HG02610 (cell line): ENCODE measurements at regions not wholly inside any gene's neighbourhood (a gene's known extent, or its start where the extent isn't known, plus 50 kb on each side); places are given as distances from the start of the nearest gene placed in this dataset.
"Not testable (repeated sequence)": the region's sequence is repeated elsewhere in the genome, so short reads cannot be mapped to it uniquely, and the experiment has no call there.

ENCODE experiments used
- ATAC-seq: cut with Tn5 transposase; IDR thresholded peaks from one replicate; pipeline ENCODE4 v1.9.1; 2021; ENCODE audit warnings: mild to moderate bottlenecking, moderate library complexity; ENCODE audit not compliant: unreplicated experiment

DNA sequence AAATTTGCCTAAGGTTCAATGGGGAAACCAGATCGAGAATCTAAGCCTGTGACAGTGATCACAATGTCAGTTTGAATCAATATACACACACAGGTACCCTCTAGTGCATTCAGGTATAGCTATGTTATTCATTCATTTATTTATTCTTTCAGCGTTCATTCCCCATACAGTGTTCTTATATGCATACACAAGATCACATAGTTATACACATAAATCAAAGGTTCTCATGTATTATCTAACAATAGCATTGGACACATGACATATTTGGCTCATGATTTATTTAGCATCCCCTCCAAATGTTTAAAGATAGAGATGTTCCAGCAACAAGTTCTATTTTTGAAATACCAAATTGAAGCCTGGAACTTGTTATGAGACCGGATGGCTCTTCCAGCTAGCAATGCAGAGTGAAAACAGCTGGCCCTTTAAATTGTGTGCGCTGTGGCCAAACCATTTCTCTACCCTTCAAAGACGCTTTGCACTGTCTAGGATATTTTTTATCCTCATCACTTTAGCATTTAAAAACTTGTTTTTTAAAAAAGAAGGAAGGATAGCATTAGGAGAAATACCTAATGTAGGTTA is 131.0 kb downstream of the ATXN3L start:
- no peak for ATAC-seq

DNA sequence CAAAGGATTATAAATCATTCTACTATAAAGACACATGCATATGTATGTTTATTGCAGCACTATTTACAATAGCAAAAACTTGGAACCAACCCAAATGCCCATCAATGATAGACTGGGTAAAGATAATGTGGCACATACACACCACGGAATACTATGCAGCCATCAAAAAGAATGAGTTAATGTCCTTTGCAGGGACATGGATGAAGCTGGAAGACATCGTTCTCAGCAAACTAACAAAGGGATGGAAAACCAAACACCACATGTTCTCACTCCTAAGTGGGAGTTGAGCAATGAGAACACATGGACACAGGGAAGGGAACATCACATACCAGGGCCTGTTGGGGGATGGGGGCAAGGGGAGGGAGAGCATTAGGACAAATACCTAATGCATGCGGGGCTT is 133.2 kb downstream of the ATXN3L start:
- not testable (repeated sequence) for ATAC-seq

DNA sequence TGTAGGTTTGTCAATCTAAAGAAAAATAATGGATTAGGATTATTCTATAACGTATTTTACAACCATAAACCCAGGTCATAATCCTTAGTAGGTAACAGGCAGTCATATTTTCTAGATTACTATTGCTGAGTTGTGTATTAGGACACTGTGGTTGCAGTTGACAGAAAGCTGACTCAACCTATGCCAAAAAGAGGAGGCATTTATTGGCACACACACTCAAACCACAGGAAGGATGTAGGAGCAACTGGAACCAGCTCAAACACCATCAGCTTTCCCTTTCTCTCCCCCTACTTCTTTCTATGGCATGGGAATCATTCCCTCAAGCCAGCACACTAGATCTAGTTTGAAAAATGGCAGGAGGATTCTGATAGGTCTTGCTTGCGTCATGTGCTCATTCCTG is 136.4 kb upstream of the FAM9C start:
- ATAC-seq, result no peak

DNA sequence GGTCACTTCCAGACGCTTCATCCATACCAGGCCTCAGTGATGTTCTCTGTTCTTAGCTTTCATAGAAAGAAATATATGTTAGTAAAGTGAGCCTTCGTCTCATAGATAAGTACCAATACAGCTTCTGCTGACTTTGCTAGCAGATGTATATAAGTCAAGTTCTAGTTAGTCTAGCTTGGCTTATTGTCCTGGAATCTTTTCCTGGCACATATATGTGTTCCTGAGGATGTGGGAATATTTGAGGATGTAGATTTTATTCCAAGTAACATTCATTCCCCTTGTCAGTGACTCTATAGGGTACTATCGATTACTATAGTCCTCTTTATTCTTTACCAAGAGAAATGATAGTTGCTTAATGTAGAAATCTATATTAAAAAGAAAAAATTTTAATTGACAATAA is 135.2 kb upstream of the FAM9C start:
- no peak for ATAC-seq

DNA sequence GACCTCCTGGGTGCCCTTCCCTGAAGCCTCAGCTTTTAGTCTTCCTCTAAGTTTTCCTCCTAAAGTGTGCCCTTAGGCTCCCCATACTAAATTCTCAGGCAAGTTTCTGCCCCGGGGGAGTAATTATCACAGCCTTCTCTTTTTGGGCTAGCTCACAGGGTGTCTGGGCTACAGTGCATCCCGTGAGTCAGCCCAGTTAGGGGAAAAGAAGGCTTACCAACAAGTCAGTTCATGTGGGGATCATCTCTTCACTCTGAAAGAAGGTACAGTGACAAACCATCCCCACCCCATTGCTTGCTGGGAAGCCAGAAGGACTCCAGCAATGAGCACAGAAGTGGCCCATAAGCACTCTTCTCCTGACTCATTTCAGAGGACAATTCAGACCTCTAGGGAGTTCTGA is 134.7 kb upstream of the FAM9C start:
- no peak for ATAC-seq

DNA sequence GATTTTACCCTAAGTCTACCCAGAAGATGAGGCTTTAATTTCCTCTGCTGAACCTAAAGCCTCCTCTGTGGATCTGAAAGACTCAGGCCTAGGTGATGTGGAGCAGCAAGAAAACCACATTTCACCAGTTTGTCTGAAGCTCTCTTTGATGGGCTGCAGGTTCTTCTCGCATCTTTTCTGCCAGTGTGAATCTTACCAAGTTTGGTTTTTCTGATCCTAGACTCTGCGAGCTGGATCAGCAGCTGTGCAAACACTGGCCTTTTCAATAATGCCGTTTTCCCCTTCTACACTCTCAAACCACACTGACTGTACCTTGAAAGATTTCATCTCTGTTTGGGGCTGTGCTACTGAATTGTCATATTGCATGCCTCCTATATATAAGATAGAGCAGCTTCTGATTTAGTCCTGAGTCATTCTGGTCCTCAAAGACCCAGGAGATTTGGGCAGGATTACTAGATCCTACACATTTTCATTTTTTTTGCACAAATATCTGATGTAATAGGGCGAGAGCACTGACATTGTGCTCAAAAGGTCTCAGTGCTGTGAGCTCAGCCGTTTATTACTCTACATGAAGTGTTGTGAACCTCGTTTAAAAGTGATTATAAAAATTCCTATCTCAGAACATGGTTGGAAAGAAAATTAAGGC is 133.6 kb upstream of the FAM9C start:
- ATAC-seq, result no peak

DNA sequence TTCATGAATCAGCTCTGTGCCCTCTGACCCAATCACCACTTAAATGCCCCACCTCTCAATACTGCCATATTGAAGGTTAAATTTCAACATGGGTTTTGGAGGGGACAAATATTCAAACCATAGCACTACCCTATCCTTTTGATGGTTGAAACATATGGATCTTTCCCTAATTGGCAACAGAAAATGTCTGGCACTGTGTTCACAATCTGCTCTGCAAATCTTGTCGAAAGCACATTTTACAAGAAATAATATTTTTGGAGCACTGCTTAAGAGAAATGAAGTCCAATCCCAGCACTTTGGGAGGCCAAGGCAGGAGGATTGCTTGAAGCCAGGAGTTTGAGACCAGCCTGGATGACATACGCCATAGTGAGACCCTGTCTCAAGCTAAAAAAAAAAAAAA is 130.6 kb upstream of the FAM9C start:
- ATAC-seq, result no peak

DNA sequence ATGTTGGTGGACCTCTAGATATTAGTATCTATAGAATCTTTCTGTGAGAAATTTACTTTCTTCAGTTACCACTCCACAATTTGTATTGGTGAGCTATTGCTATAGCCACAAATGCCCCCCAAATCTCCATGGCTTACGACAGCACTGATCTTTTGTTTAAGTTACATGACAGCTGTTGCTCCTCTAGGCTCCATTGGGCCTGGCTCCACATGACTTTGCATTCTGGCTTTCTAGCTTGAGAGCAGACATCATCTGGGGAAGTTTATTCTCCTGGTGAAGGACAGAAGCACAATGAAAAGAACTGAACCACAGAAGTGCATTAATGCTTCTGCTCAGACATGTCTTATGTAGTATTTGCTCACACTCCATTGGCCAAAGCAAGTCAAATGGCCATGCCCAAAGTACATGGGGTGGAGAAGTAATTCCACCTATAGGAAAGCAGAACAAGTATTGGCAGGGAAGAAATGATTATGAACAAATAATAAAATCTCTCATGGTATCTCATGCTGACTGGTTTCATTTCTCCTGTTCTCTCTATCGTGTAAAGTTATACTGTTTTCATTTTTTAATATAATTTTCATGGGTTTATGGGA is 126.6 kb upstream of the FAM9C start:
- ATAC-seq, result no peak

DNA sequence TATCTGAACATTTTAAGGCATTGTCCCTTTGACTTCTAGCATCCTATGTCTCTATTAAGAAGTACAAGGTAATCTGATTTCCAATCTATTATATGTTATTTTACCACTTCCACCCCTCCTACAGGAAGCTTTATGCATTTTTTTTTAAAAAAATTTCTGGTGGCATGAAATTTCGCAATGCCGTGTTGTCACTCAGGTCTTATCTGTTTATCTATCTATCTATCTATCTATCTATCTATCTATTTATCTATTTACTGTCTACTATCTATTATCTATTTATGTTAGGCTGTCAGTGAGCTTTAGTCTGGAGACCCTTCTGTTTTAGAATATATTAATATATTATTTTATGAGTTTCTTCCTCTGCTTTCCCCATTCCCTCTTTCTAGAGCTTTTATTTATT is 125.3 kb upstream of the FAM9C start:
- ATAC-seq, result no peak

DNA sequence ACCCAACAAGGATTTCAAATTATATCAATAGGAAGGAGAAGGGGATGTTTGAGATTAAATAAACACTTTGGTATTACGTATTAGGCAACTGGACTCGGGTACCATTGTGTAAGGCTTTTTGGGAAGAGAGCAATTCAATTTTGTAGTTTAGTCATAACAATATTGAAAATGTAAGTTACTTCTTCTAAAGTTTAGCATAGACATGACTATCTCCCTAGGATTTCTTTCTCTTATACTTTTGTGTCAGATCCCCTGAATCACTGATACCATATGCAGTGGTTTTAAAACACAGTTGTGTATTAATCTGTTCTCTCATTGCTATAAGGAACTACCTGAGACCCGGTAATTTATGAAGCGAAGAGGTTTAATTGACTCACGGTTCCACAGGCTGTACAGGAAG is 123.8 kb upstream of the FAM9C start:
- peak; percentile 54 for ATAC-seq

DNA sequence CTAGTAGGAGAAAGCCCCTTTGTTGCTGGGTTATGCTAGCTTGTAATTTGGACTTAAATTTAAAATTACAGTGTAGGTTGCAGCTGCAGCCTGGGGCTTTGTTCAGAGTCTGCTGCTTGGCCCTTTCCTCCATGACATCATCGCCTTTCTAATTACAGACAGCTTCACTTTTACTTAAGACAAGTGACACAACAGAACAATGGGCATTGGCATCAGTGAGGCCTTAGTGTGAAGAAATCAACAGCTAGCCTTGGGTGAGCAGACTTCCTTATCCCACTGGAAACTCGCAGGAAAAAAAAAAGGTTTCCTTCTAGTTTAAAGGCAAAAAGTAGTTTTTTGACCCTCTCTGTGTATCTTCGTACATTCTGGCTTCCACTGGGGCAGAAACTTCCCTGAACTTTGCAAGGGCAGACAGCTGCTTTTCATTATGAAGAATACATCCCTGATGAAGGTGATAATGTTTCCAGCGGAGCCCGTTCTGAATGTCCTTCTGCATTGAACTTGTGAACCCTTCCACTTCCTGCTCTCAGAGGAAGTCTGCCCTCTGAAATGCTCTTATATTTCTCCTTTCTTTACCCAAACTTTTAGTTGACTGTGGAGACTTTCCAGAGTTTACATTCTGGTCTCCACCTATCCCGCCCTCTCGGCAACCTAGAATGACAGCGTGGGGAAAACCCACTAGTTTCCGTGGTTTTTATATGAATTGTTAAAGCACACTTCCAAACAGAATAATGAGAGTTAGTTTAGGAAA is 123.2 kb upstream of the FAM9C start:
- peak; percentile 50 for ATAC-seq

DNA sequence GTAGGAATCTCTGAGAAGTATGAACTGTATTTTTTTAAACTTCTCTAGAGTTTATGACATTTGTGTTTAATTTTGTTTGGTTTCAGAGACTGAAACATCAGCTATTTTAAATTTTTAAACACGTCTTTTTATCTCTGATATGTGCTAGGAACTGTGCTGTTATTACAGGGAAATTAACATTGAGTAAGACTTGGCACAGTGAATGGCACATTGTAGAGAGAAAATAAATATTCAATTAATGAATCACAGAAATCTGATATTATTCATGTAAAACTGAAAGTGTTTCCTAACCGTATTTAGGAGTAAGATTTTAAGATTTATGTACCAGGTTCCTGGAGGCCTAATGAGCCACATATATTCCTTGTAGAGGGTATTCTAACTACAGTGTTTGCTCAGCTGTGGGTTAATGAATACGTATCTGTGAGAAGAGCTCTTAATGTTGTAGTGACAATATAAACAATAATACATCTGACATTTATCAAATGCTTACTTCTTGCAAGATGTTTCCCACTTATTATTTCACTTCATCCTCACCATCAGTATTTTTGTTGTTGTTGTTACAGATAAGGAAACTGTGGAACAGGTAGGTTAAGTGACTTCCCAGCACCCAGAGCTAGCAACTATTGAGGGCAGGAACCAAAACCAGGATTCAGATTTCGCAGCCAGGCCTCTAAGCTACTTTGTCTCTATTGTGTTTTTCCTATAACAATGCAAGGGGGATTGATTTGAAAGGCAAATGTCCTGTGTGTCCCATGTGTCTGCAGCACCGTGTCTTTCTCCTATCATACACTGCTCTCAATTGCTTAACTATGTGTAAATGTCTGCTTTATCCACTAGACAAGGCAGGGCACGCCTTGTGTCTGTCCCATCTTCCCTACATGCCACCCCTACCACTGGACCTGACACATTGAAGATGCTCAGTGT is 121.1 kb upstream of the FAM9C start:
- ATAC-seq, result no peak

DNA sequence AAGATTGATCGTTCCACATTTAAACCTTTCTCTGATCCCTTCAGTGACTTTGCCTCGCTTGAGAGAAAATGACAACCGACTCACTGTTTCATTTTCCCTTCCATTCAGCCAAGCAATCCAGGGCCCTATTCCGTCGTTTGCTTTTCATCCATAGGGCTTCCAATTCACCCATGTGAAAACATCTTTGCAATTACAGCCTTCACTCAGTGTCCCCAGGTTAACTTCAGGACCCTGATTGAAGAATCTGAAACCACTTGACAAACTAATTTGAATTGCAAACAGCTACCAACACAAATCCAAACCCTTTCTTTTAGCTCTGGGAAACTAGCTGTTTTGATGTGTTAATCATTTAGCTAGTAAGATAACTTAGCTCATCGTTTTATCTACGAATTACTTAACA is 120.2 kb upstream of the FAM9C start:
- no peak for ATAC-seq

DNA sequence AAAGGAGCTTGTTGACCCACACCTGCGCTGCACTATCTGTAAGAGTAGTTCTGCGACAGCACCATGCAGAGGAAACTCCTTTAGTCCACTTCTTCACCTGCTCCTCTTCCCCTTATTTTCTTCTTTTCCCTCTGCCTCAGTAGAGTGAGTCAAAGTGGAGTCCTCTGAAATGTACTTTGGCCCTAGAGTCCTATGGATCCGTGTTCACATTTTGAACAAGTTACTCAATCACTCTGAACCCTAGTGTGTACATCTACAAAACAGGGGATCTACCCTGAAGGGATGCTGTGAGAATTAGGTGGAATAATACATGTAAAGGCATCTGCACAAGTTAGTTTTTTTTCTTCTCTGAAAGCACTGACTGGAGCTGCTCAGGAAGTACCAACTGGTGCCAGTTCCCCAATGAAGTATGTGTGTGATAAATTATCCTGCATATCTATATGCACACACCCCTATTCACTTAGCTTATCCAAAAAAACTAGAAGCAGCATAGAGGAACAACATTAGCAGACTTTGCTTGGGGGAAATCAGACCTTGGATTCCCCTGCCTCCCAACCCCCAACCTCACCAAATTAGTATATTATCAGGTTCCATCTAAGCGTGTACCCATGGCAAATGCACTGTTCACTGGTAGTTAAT is 118.5 kb upstream of the FAM9C start:
- ATAC-seq, result no peak

DNA sequence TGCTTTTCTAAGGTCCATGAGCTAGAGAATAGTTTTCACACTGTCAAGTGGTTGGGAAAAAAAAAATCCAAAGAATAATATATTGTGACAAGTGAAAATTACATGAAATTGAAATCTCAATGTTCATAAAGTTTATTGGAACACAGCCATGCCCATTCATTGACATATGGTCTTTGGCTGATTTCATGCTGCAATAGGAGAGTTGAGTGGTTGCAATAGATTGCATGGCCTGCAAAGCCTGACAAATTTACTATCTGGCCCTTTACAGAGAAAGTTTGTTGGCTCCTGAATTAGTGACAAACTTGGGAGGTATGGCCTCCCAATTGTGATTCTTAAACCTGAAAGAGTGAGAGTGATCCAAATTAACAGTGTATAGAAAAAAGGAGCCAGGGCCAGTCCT is 115.5 kb upstream of the FAM9C start:
- no peak for ATAC-seq

DNA sequence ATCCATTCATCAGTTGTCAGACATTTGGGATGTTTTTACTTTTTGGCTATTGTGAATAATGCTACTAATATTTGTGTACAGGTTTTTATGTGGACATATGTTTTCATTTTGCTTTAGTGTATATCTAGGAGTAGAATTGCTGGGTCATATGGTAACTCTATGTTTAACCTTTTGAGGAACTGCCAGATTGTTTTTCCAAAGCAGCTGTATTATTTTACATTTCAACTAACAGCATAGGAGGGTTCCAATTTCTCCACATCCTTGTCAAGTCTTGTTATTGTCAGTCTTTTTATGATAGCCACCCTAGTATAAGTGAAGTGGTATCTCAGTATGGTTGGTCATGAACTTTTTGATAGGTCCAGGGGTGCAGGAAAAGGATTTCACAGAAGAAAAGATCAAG is 114.5 kb upstream of the FAM9C start:
- ATAC-seq, result no peak

DNA sequence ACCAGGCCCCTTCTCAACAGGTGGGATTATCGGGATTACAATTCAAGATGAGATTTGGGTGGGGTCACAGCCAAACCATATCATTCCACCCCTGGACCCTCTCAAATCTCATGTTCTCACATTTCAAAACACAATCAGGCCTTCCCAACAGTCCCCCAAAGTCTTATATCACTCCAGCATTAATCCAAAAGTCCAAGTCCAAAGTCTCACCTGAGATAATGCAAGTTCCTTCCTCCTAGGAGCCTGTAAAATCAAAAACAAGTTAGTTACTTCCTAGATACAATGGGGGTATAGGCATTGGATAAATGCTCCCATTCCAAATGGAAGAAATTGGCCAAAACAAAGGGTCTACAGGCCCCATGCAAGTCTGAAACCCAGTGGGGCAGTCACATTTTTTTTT is 111.1 kb upstream of the FAM9C start:
- ATAC-seq, result not testable (repeated sequence)

DNA sequence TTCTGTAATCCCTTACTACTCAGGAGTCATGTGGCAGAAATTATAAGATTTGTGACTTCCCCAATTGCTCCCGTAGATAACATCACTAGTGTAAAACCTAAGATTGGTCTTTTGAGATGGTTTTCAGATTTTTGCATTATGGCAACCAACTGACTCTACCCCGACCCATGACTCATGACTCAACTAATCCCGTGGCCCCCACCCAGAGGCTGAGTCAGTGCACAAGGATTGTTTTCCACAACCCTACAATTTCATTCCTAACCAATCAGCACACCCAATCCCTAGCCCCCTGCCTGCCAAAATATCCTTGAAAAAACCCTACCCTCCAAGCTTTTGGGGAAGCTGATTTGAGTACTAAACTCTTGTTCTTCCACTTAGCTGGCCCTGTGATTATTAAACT is 109.4 kb upstream of the FAM9C start:
- no peak for ATAC-seq

DNA sequence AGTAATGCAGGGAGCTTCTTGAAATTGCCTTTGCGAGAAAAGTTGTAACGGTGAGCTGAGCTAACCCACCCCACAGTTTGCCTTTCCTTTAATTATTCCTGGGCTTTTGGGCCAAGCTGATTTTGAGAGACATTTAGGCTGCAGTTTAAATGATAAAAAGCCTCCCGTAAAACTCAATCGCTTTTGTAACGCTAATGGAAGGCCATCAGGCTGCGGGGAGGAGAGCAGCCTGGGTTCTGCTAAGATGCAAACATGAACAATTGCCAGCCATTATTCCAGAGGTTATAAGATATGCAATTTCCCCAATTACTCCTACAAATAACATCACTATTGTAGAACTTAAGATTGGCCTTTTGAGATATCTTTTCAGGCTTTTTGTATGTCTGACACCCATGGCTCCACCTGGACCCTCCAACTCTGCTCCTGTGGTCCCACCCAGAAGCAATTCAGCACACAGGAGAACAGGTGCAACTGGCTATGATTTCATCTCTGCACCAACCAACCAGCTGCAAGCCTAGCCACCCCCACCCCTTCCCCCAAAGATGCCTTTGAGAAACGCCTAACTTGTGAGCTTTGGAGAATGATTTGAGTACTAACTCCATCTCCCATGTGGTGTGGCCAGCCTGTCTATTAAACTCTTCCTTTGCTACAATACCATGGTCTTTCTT is 108.2 kb upstream of the FAM9C start:
- no peak for ATAC-seq
